ENCODE measurements at regions not wholly inside any gene's neighbourhood (a gene's known extent, or its start where the extent isn't known, plus 50 kb on each side); places are given as distances from the start of the nearest gene placed in this dataset.

- CTCF ChIA-PET = no interaction called here
- Histone ChIP-seq H3K4me2 (ENCODE audit: insufficient read depth, low read length) (no peak overlapping the region), H4K20me1 (replicated peaks; ENCODE audit: control insufficient read depth, extremely low read depth, insufficient read depth, low read length) (no peaks in the 10 kb centered on the region), H2AFZ (ENCODE audit: low read depth, low read length) (no peak overlapping the region), H3K9me3 (replicated peaks; ENCODE audit: control insufficient read depth, insufficient read depth, low read length) (no peaks in the 10 kb centered on the region), H3K9ac (replicated peaks; ENCODE audit: extremely low read depth, insufficient read depth, low read length) (no peak overlapping the region), H3K27me3 (ENCODE audit: control insufficient read depth in 2 of 2, insufficient read depth in 2 of 2, low read length in 2 of 2) (no peaks in the 10 kb centered on the region), H3K4me1 (ENCODE audit: control insufficient read depth, extremely low read depth, insufficient read depth, low read length) (no peaks in the 10 kb centered on the region), H3K9me1 (replicated peaks; ENCODE audit: control insufficient read depth, extremely low read depth, insufficient read depth, low read length) (no peaks in the 10 kb centered on the region), H3K27ac (ENCODE audit: insufficient read depth, low read depth, low read length) (no peak overlapping the region), H3K79me2 (ENCODE audit: control insufficient read depth, insufficient read depth, low read length) (no peaks in the 10 kb centered on the region), H3K36me3 (ENCODE audit: control insufficient read depth in 2 of 2, extremely low read depth in 1 of 2, insufficient read depth in 2 of 2, low read length in 2 of 2) (no peaks in the 10 kb centered on the region), H3K4me3 (replicated peaks in 1 of 3; ENCODE audit: insufficient read depth in 1 of 3, low read depth in 1 of 3, low read length in 3 of 3) (no peak overlapping the region)
- no peak for TF ChIP-seq EZH2 (IDR thresholded peaks at IDR 0.05; ENCODE audit: borderline replicate concordance, low read depth, low read length, severe bottlenecking)
- TF ChIP-seq CTCF (IDR thresholded peaks at IDR 0.05; ENCODE audit: extremely low read depth in 1 of 2, insufficient read depth in 1 of 2, low read depth in 1 of 2, low read length in 2 of 2) = no peak
- TF ChIP-seq MYC (IDR thresholded peaks at IDR 0.05; ENCODE audit: low read depth, low read length) = no peak
- TF ChIP-seq POLR2A (IDR thresholded peaks at IDR 0.05; ENCODE audit: low read depth, low read length) = no peak
- no peak for TF ChIP-seq MAX (IDR thresholded peaks at IDR 0.05; ENCODE audit: insufficient read depth, insufficient read length)
- TF ChIP-seq JUN (IDR thresholded peaks at IDR 0.05; ENCODE audit: borderline replicate concordance, insufficient read depth, insufficient read length, low read depth) = no peak
- no peak for TF ChIP-seq GATA2 (IDR thresholded peaks at IDR 0.05; ENCODE audit: insufficient read depth, insufficient read length, low read depth, low read length)
- TF ChIP-seq FOS (IDR thresholded peaks at IDR 0.05; ENCODE audit: borderline replicate concordance, insufficient read depth, low read length) = no peak
- TF ChIP-seq POLR2AphosphoS5 (IDR thresholded peaks at IDR 0.05; ENCODE audit: insufficient read depth, low read depth, low read length) = no peak
- dilution Hi-C loops (cut with MboI; ENCODE audit: extremely low pct_ligation_motif_present, low sequenced_read_pairs) (no loop called here), intact Hi-C loops (cut with micrococcal nuclease) (loop anchor here (10.0 kb wide), 1 partner anchor 255 kb away; no protein-coding TSS in a partner anchor)
- FAIRE-seq (no peak), DNase-seq (ENCODE audit: low read depth, low spot score) (no peak)
- BruUV-seq (replicated peaks) = no TSS peak
- POLR2A ChIA-PET = no interaction called here
Measured at GRCh38 chr10:8159341-8160165, 105.1 kb downstream of the GATA3 start.

Measured in endothelial cell of umbilical vein (primary cell).